ENCODE measurements at regions not wholly inside any gene's neighbourhood (a gene's known extent, or its start where the extent isn't known, plus 50 kb on each side); places are given as distances from the start of the nearest gene placed in this dataset.
"Not testable (repeated sequence)": the region's sequence is repeated elsewhere in the genome, so short reads cannot be mapped to it uniquely, and the experiment has no call there.

DNA sequence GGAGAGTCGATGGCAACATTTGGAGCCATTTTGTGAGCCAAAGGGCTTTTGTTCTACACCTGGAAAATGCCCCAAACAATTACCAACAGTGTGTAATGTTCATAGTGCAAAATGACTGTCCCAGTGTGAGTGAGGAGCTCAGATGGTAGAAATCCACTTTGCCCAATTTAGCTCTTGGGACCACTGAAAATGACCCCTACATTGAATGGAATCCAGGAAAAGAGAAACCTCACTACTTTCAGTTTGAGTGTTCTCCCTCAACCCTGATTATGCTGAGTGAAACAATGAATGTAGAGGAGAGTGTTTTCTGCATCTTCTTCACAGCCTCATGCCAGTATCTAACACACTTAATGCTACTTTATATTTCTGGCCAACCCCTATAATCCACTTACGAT is 84.9 kb upstream of the NRN1 start:
- no peak for DNase-seq

DNA sequence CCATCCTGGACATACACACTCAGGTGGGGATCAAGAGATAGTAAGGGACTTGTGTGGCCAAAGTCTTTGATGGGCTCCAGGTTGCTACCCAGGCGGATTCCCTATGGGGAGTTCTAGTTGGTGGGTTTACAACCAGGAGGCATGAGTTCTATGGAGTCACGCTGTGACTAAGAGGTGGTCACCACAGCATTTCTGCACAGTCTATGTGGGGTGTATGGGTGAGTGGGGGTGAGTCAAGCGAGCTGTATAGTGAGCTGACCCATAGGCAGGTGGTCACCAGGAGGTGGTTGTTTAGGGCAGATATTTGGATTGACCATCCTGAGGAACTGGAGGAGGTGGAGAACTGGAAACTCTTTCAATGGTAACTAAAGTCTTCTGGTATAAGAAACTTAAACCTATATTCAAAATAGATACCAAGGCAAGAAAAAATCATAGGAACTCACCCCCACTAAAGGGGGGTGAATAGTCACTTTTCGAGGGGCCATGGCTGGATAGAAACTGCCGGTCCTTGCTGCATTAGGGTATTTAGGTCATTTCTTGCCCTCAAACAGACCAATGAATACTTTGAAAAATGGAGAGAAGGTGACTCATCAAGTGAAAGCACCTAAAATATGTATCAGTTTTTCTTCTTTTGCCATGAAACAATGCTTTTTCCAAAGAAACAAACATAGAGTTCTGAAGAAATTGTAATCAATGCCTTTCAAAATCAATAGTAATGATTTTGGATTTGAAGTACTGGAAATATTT is 84.3 kb upstream of the NRN1 start:
- DNase-seq: no peak

DNA sequence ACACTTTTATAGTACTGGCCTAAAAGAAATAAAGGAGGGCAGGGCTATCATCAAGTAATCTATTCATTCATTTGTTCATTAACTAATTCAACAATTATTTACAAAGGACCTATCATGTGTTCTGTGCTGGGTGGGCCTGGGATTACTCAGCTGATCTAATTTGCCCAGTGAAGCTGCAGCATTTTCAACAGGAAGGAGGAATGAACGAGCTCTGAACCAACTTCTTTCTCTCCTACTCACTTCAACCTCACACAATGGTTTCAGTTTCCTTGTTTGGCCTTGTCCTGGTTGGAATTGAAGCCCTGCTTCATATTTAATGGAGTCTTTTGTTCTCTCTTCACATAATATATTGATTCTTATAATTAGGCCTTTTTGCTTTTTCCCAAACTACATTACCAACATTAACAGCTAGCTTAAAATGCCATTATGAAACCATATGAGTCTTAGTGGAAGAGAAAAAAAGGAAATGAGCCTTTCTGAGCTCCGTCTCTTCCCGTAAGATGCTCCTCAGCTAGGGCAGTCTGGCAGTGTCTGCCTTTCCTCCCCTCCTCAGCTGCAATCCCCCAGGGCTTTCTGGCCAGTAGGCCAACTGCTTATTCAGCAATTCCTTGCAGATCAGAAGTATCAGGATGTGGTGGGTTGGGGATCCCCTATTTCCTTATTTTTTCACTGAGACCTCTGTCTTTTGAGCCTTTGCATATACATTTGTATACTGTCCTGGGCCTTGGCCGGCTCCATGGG is 79.4 kb upstream of the NRN1 start:
- DNase-seq: peak; percentile 12

DNA sequence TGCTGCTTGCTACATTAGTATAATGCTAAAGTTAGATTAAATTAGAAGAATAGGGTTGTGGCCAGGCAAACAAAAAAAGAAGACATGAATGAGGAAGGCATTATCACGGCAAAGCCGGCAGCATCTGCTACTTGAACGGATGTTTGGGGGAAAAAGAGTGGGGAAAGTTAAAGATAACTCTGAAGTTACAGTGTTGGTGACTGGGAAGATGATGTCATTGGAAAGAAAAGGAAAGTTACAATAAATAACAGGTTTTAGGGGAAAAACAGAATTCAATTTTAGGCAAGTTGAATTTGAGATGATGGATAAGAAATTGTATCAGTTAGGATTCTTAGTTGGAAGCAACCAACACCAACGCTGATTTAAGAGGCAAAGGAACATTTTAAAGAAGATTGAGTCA is 74.2 kb upstream of the NRN1 start:
- DNase-seq: no peak

- DNase-seq: no peak
These were observed 67.5 kb upstream of the NRN1 start for GRCh38 chr6:6074190-6074589.

- not testable (repeated sequence) for DNase-seq
These were observed 61.4 kb upstream of the NRN1 start for GRCh38 chr6:6068157-6068556.

GRCh38 chr6:6058054-6058444 is 51.3 kb upstream of the NRN1 start:
- DNase-seq: no peak

- peak; percentile 78 for DNase-seq
These were observed 50.8 kb upstream of the NRN1 start for GRCh38 chr6:6057442-6058053.
